Prostate gland (tissue), 2 donors: ENCODE measurements at regions not wholly inside any gene's neighbourhood (a gene's known extent, or its start where the extent isn't known, plus 50 kb on each side); places are given as distances from the start of the nearest gene placed in this dataset.

Experiments used
- POLR2AphosphoS5 ChIP-seq: sonication (generic); formaldehyde crosslinking; IDR thresholded peaks from one replicate; pipeline ENCODE4 v1.6.1; 2017; ENCODE audit warnings: antibody characterized with exemption
- TF ChIP-seq, protein P1 (sequence below), 4 experiments: fragments of 200-600 bp in 2 of 4; fragments of 450-650 bp in 2 of 4; sonication (generic) in 2 of 4; IDR thresholded peaks; 1 replicate in 3 of 4; 2 replicates in 1 of 4; pipeline ENCODE4 v1.5.1; 2016 to 2019; ENCODE audit warnings: antibody characterized with exemption in 4 of 4, mild to moderate bottlenecking in 2 of 4, moderate library complexity in 2 of 4

- TF ChIP-seq, protein P1, sequence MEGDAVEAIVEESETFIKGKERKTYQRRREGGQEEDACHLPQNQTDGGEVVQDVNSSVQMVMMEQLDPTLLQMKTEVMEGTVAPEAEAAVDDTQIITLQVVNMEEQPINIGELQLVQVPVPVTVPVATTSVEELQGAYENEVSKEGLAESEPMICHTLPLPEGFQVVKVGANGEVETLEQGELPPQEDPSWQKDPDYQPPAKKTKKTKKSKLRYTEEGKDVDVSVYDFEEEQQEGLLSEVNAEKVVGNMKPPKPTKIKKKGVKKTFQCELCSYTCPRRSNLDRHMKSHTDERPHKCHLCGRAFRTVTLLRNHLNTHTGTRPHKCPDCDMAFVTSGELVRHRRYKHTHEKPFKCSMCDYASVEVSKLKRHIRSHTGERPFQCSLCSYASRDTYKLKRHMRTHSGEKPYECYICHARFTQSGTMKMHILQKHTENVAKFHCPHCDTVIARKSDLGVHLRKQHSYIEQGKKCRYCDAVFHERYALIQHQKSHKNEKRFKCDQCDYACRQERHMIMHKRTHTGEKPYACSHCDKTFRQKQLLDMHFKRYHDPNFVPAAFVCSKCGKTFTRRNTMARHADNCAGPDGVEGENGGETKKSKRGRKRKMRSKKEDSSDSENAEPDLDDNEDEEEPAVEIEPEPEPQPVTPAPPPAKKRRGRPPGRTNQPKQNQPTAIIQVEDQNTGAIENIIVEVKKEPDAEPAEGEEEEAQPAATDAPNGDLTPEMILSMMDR (IDR thresholded peaks at IDR 0.05): no peak
- no peak for TF ChIP-seq POLR2AphosphoS5
These were observed 362.5 kb upstream of the TRAM1L1 start for GRCh38 chr4:117447925-117448324.
